OCI-LY7 (cell line): ENCODE measurements at regions not wholly inside any gene's neighbourhood (a gene's known extent, or its start where the extent isn't known, plus 50 kb on each side); places are given as distances from the start of the nearest gene placed in this dataset.
"Not testable (repeated sequence)": the region's sequence is repeated elsewhere in the genome, so short reads cannot be mapped to it uniquely, and the experiment has no call there.

Experiments
- BruUV-seq: library from RNA; stranded (reverse); fragments of 400-500 nt; replicated peaks from 2 replicates; lab custom pipeline; 2021; lab: Mats Ljungman, UMichigan
- CTCF ChIA-PET: fragments of 300-600 bp; sonication (Branson Sonifier 250); formaldehyde crosslinking; loops from one replicate; lab custom pipeline; 2022; ENCODE audit warnings: antibody characterized with exemption; ENCODE audit not compliant: unreplicated experiment; lab: Charles Lee
- POLR2A ChIA-PET: fragments of 300-600 bp; sonication (Branson Sonifier 250); formaldehyde crosslinking; loops from one replicate; lab custom pipeline; 2022; ENCODE audit warnings: antibody characterized with exemption; lab: Charles Lee
- DNase-seq: peaks from one replicate; pipeline ENCODE4 v3.0.0-alpha.2; 2015; ENCODE audit warnings: low spot score
- H2AFZ ChIP-seq: fragments of 200-600 bp; sonication (generic), shearing (Covaris generic); 2 replicates; pipeline ENCODE4 v1.6.1; 2014; ENCODE audit warnings: mild to moderate bottlenecking, antibody characterized with exemption, low read length, moderate library complexity
- H3K27ac ChIP-seq: fragments of 200-600 bp; sonication (generic); 2 replicates; pipeline ENCODE4 v1.5.1; 2014; ENCODE audit warnings: mixed run types, low read depth, mild to moderate bottlenecking, moderate library complexity, low read length, inconsistent platforms; ENCODE audit not compliant: poor library complexity, severe bottlenecking
- H3K36me3 ChIP-seq: fragments of 200-600 bp; sonication (generic); 2 replicates; pipeline ENCODE4 v1.6.1; 2014; ENCODE audit warnings: mild to moderate bottlenecking, antibody characterized with exemption, low read length, moderate library complexity, mixed read lengths; ENCODE audit not compliant: insufficient read depth
- H3K4me1 ChIP-seq: fragments of 200-600 bp; sonication (generic); 2 replicates; pipeline ENCODE4 v1.5.1; 2014; ENCODE audit warnings: mild to moderate bottlenecking, low read length; ENCODE audit not compliant: insufficient read depth, poor library complexity, severe bottlenecking
- H3K4me2 ChIP-seq: fragments of 200-600 bp; sonication (generic); 2 replicates; pipeline ENCODE4 v1.6.1; 2014; ENCODE audit warnings: mild to moderate bottlenecking, low read length
- H3K4me3 ChIP-seq: fragments of 200-600 bp; sonication (generic); 2 replicates; pipeline ENCODE4 v1.5.1; 2014; ENCODE audit warnings: mild to moderate bottlenecking, low read depth, low read length; ENCODE audit not compliant: poor library complexity, severe bottlenecking
- H3K79me2 ChIP-seq: fragments of 200-600 bp; sonication (generic); 2 replicates; pipeline ENCODE4 v1.6.1; 2016; ENCODE audit warnings: low read depth, mild to moderate bottlenecking, low read length, moderate library complexity, mixed read lengths; ENCODE audit not compliant: insufficient read depth
- H3K9me2 ChIP-seq: fragments of 200-600 bp; sonication (generic); 2 replicates; pipeline ENCODE4 v1.6.1; 2016; ENCODE audit warnings: mild to moderate bottlenecking, low read length, mixed read lengths; ENCODE audit not compliant: insufficient read depth
- H3K9me3 ChIP-seq: fragments of 200-600 bp; sonication (generic); 2 replicates; pipeline ENCODE4 v1.6.1; 2014; ENCODE audit warnings: mild to moderate bottlenecking, mixed run types, low read length, mixed read lengths
- H4K20me1 ChIP-seq: fragments of 200-600 bp; sonication (generic); 2 replicates; pipeline ENCODE4 v1.6.1; 2014; ENCODE audit warnings: mild to moderate bottlenecking, antibody characterized with exemption, low read length, moderate library complexity, mixed read lengths; ENCODE audit not compliant: insufficient read depth
- CTCF ChIP-seq: fragments of 200-600 bp; sonication (generic); conservative IDR thresholded peaks from 2 replicates; pipeline ENCODE4 v1.5.1; 2014; ENCODE audit warnings: mild to moderate bottlenecking, antibody characterized with exemption, low read length, moderate library complexity, mixed read lengths
- EZH2phosphoT487 ChIP-seq: fragments of 200-600 bp; sonication (generic); IDR thresholded peaks from 2 replicates; pipeline ENCODE4 v1.6.1; 2018; ENCODE audit warnings: low read depth, borderline replicate concordance, mild to moderate bottlenecking, mixed run types, antibody characterized with exemption, low read length, moderate library complexity, mixed read lengths
- intact Hi-C: fragments of 100-400 bp; cut with micrococcal nuclease; formaldehyde crosslinking; loops from one replicate; pipeline ENCODE4 v1.10.0; 2022; ENCODE audit not compliant: unreplicated experiment

- ChIA-PET POLR2A (no interaction called here), CTCF (interaction anchor here (0.5 kb wide), 1 partner anchor 535 kb away, joined by 11 read pairs; no protein-coding TSS in a partner anchor)
- intact Hi-C loops = no loop called here
- BruUV-seq = no TSS peak
- TF ChIP-seq CTCF = no peak
- TF ChIP-seq EZH2phosphoT487 = no peak
- Histone ChIP-seq H2AFZ (peak overlapping the region; percentile 60; the same call in 1 of the 2 replicates), H3K4me2 (no peak overlapping the region), H4K20me1 (no peaks in the 10 kb centered on the region), H3K4me1 (no peaks in the 10 kb centered on the region), H3K4me3 (no peak overlapping the region), H3K9me3 (no peaks in the 10 kb centered on the region), H3K36me3 (no peaks in the 10 kb centered on the region), H3K9me2 (no peaks in the 10 kb centered on the region), H3K79me2 (no peaks in the 10 kb centered on the region), H3K27ac (no peak overlapping the region)
- DNase-seq = no peak
These were observed 60.5 kb upstream of the FBXO28 start for GRCh38 chr1:224053456-224053855.

GRCh38 chr1:224052772-224053171, 61.1 kb upstream of the FBXO28 start:
- no peaks in the 10 kb centered on the region for H4K20me1 ChIP-seq
- no peak for TF ChIP-seq EZH2phosphoT487
- no peak for TF ChIP-seq CTCF
- CTCF ChIA-PET = no interaction called here

GRCh38 chr1:224051782-224052181, 62.1 kb upstream of the FBXO28 start:
- H3K4me3 ChIP-seq, BruUV-seq, H3K79me2 ChIP-seq, H4K20me1 ChIP-seq, H3K36me3 ChIP-seq, H3K4me1 ChIP-seq, DNase-seq, H3K27ac ChIP-seq, H3K4me2 ChIP-seq, H3K9me2 ChIP-seq, H3K9me3 ChIP-seq, CTCF ChIA-PET, H2AFZ ChIP-seq: not testable (repeated sequence)
- intact Hi-C loops = loop anchor here (1.0 to 2.0 kb wide), 2 partner anchors 240 to 281 kb away; no protein-coding TSS in a partner anchor
- POLR2A ChIA-PET = interaction anchor here (0.5 to 1.6 kb wide), 2 partner anchors 9 to 419 kb away, joined by 4 to 7 read pairs; no protein-coding TSS in a partner anchor

More at GRCh38 chr1:224052772-224053171, 61.1 kb upstream of the FBXO28 start:
- POLR2A ChIA-PET = interaction anchor here (0.7 to 1.6 kb wide), 2 partner anchors 8 to 11 kb away, joined by 3 to 7 read pairs; no protein-coding TSS in a partner anchor
- BruUV-seq = no TSS peak
- Histone ChIP-seq H3K9me2 (no peaks in the 10 kb centered on the region), H3K27ac (no peak overlapping the region), H3K4me3 (no peak overlapping the region), H3K9me3 (no peaks in the 10 kb centered on the region), H3K79me2 (no peaks in the 10 kb centered on the region), H3K4me1 (no peaks in the 10 kb centered on the region), H3K36me3 (no peaks in the 10 kb centered on the region), H3K4me2 (no peak overlapping the region), H2AFZ (peak overlapping the region; percentile 60; the same call in 1 of the 2 replicates)
- intact Hi-C loops = no loop called here
- DNase-seq = no peak
